ENCODE measurements at regions not wholly inside any gene's neighbourhood (a gene's known extent, or its start where the extent isn't known, plus 50 kb on each side); places are given as distances from the start of the nearest gene placed in this dataset.

- peak overlapping the region; percentile 80 for H3K9ac ChIP-seq (ENCODE audit: insufficient read length)
- peak overlapping the region; percentile 86 for H3K4me3 ChIP-seq
- H3K27ac ChIP-seq, result no peak overlapping the region
- no peaks in the 10 kb centered on the region for H3K36me3 ChIP-seq (ENCODE audit: insufficient read depth, low read length)
- no peak for DNase-seq (ENCODE audit: low read depth, low spot score)
- TF ChIP-seq POLR2AphosphoS5 (IDR thresholded peaks at IDR 0.05; ENCODE audit: borderline replicate concordance, low read depth, low read length) (peak; percentile 55; the same call in 1 of the 2 replicates), FOXP2 (optimal IDR thresholded peaks at IDR 0.05; ENCODE audit: control extremely low read depth, extremely low read length, insufficient read depth) (no peak)
- H3K9me3 ChIP-seq (ENCODE audit: low read depth, low read length), result no peaks in the 10 kb centered on the region
Observed at GRCh38 chr2:176638167-176639015, 369.1 kb downstream of the MTX2 start.

DNA sequence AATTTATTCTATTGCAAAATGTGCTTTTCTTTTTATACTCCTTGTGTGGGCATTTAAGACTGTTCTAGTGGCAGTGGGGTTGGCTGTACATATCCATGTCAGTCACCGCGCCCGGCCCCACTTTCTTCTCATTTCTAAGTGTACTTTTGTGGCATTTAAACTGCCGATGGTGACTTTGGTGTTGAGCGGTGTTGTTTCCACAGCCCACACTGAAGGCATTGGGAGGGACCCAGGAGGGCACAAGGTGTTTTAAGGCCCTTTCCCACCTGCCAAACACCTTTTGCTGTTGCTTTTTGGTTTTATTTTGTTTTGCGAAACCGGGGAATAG, 369.7 kb downstream of the MTX2 start:
- TF ChIP-seq EZH2 (IDR thresholded peaks at IDR 0.05) (no peak), FOXP2 (optimal IDR thresholded peaks at IDR 0.05; ENCODE audit: control extremely low read depth, extremely low read length, insufficient read depth) (no peak), POLR2AphosphoS5 (IDR thresholded peaks at IDR 0.05; ENCODE audit: borderline replicate concordance, low read depth, low read length) (no peak)
- Histone ChIP-seq H3K4me3 (peak overlapping the region; percentile 86; the same call in 1 of the 2 replicates), H3K9ac (ENCODE audit: insufficient read length) (no peak overlapping the region), H3K9me3 (ENCODE audit: low read depth, low read length) (no peaks in the 10 kb centered on the region), H3K36me3 (ENCODE audit: insufficient read depth, low read length) (no peaks in the 10 kb centered on the region), H3K27ac (no peak overlapping the region)
- no peak for DNase-seq (ENCODE audit: low read depth, low spot score)

- TF ChIP-seq EZH2 (IDR thresholded peaks at IDR 0.05) (no peak), FOXP2 (optimal IDR thresholded peaks at IDR 0.05; ENCODE audit: control extremely low read depth, extremely low read length, insufficient read depth) (no peak), POLR2AphosphoS5 (IDR thresholded peaks at IDR 0.05; ENCODE audit: borderline replicate concordance, low read depth, low read length) (no peak)
- Histone ChIP-seq H3K4me3 (no peak overlapping the region), H3K9me3 (ENCODE audit: low read depth, low read length) (no peaks in the 10 kb centered on the region), H3K27ac (no peak overlapping the region), H3K36me3 (ENCODE audit: insufficient read depth, low read length) (no peaks in the 10 kb centered on the region), H3K9ac (ENCODE audit: insufficient read length) (peak overlapping the region; percentile 29)
- no peak for DNase-seq (ENCODE audit: low read depth, low spot score)
Observed at GRCh38 chr2:176639671-176640070, 370.4 kb downstream of the MTX2 start.

DNA sequence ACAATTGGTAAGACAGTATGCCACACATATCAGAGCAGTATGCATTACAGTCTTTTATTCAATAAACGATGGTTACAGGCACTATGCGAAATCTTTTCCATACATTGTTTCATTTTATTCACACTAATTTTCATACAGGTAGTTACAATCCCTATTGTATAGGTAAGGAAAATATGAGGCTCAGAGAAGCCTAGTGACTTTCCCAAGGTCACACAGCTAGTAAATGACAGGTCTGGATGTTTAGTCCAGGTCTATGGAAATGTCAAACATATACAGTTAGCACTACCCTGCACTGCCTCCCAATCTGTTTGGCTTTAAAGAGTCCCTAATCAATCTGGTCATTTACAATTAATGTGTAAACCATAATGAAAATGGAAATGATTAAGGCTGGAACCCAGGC, 372.2 kb downstream of the MTX2 start:
- H3K36me3 ChIP-seq (ENCODE audit: insufficient read depth, low read length), result no peaks in the 10 kb centered on the region
- H3K27ac ChIP-seq, result no peak overlapping the region

DNA sequence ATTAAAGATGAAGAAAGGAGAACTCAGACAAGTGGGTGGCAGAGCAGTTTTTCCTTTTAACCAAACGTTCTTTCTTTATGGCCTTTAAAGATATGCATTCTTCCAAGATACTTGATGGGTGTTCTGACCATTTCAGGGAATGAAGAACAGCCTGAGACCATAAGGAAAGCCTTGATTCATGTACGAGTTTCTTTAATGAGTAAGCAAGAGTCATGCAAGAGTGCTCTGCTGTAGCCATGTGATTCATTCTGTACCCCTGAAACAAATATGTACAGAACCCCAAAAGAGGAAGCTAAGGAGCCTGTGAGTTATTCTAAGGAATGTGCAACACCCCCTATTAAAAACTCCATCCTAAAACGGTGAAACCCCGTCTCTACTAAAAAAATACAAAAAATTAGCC, 372.8 kb downstream of the MTX2 start:
- no peak for TF ChIP-seq POLR2AphosphoS5 (IDR thresholded peaks at IDR 0.05; ENCODE audit: borderline replicate concordance, low read depth, low read length)
- no peak for TF ChIP-seq FOXP2 (optimal IDR thresholded peaks at IDR 0.05; ENCODE audit: control extremely low read depth, extremely low read length, insufficient read depth)
- TF ChIP-seq EZH2 (IDR thresholded peaks at IDR 0.05), result no peak
- Histone ChIP-seq H3K9me3 (ENCODE audit: low read depth, low read length) (no peaks in the 10 kb centered on the region), H3K27ac (no peak overlapping the region), H3K9ac (ENCODE audit: insufficient read length) (no peak overlapping the region), H3K4me3 (no peak overlapping the region), H3K36me3 (ENCODE audit: insufficient read depth, low read length) (no peaks in the 10 kb centered on the region)
- no peak for DNase-seq (ENCODE audit: low read depth, low spot score)

More for the DNA sequence above, 372.2 kb downstream of the MTX2 start:
- H3K4me3 ChIP-seq, result no peak overlapping the region
- no peaks in the 10 kb centered on the region for H3K9me3 ChIP-seq (ENCODE audit: low read depth, low read length)
- TF ChIP-seq EZH2 (IDR thresholded peaks at IDR 0.05) (no peak), FOXP2 (optimal IDR thresholded peaks at IDR 0.05; ENCODE audit: control extremely low read depth, extremely low read length, insufficient read depth) (no peak), POLR2AphosphoS5 (IDR thresholded peaks at IDR 0.05; ENCODE audit: borderline replicate concordance, low read depth, low read length) (no peak)
- H3K9ac ChIP-seq (ENCODE audit: insufficient read length), result no peak overlapping the region
- no peak for DNase-seq (ENCODE audit: low read depth, low spot score)

- Histone ChIP-seq H3K4me3 (peak overlapping the region; percentile 37), H3K9me3 (ENCODE audit: low read depth, low read length) (no peaks in the 10 kb centered on the region), H3K9ac (ENCODE audit: insufficient read length) (no peak overlapping the region), H3K36me3 (ENCODE audit: insufficient read depth, low read length) (no peaks in the 10 kb centered on the region), H3K27ac (no peak overlapping the region)
- no peak for DNase-seq (ENCODE audit: low read depth, low spot score)
- TF ChIP-seq POLR2AphosphoS5 (IDR thresholded peaks at IDR 0.05; ENCODE audit: borderline replicate concordance, low read depth, low read length) (no peak), EZH2 (IDR thresholded peaks at IDR 0.05) (no peak), FOXP2 (optimal IDR thresholded peaks at IDR 0.05; ENCODE audit: control extremely low read depth, extremely low read length, insufficient read depth) (no peak)
Observed at GRCh38 chr2:176643646-176644045, 374.4 kb downstream of the MTX2 start.

DNA sequence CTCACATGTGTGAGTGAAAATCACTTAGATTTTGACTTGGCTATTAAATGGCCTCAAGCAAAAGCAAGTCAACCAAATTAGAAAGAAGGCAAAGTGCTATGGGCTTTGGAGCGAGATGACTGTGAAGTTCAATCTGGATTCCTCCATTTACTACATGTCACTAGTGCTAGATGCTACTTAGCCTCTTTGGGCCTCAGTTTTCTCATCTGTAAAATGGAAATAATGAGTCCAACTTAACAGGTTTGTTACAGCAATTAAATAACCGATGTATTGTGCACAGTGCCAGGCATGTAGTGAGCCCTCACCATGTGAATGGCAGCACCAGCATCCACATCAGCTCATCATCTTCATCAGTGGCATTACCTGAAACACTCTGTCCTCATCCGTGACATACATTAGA, 376.3 kb downstream of the MTX2 start:
- TF ChIP-seq POLR2AphosphoS5 (IDR thresholded peaks at IDR 0.05; ENCODE audit: borderline replicate concordance, low read depth, low read length), result no peak
- no peak for TF ChIP-seq FOXP2 (optimal IDR thresholded peaks at IDR 0.05; ENCODE audit: control extremely low read depth, extremely low read length, insufficient read depth)
- Histone ChIP-seq H3K9ac (ENCODE audit: insufficient read length) (no peak overlapping the region), H3K9me3 (ENCODE audit: low read depth, low read length) (no peaks in the 10 kb centered on the region), H3K27ac (no peak overlapping the region), H3K4me3 (no peak overlapping the region), H3K36me3 (ENCODE audit: insufficient read depth, low read length) (no peaks in the 10 kb centered on the region)
- no peak for DNase-seq (ENCODE audit: low read depth, low spot score)

DNA sequence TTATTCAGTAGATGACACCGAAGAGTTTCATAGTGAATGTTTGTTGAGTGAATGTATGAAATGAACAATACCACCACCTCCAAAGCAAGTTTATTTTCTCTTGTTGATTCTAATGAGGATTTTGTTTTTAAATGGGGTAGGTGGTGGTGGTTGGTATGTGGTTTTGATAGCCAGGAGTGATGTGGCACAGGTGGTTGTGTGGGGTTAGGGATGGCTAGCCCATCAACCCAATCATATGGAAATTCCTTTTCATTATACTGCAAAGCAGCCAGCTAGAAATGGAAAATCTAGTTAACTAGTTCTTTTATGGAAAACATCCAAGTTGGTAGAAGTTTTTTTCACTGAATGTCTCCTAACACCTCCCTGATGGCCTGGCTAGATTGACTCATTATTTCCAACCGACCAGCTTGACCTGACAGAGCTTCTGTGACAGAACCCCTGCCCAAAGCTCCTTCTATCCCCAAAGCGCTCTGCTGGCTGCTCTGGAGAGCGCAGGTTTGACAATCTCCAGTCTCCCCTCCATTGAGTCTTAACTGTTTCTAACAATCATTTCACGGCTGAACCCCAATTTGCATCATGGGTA, 376.9 kb downstream of the MTX2 start:
- Histone ChIP-seq H3K4me3 (no peak overlapping the region), H3K9me3 (ENCODE audit: low read depth, low read length) (no peaks in the 10 kb centered on the region), H3K27ac (no peak overlapping the region), H3K9ac (ENCODE audit: insufficient read length) (no peak overlapping the region), H3K36me3 (ENCODE audit: insufficient read depth, low read length) (no peaks in the 10 kb centered on the region)
- TF ChIP-seq FOXP2 (optimal IDR thresholded peaks at IDR 0.05; ENCODE audit: control extremely low read depth, extremely low read length, insufficient read depth) (no peak), EZH2 (IDR thresholded peaks at IDR 0.05) (no peak), POLR2AphosphoS5 (IDR thresholded peaks at IDR 0.05; ENCODE audit: borderline replicate concordance, low read depth, low read length) (no peak)
- DNase-seq (ENCODE audit: low read depth, low spot score), result no peak
